ENCODE measurements at regions not wholly inside any gene's neighbourhood (a gene's known extent, or its start where the extent isn't known, plus 50 kb on each side); places are given as distances from the start of the nearest gene placed in this dataset.

- Histone ChIP-seq H3K79me2 (ENCODE audit: insufficient read depth, low read length) (no peaks in the 10 kb centered on the region; the same call in 1 of the 2 replicates), H2AK5ac (ENCODE audit: insufficient read length, low read length) (no peak overlapping the region), H3K18ac (ENCODE audit: insufficient read length, low read depth, low read length) (no peak overlapping the region), H2BK12ac (ENCODE audit: insufficient read length, low read depth, low read length) (no peak overlapping the region), H4K8ac (replicated peaks; ENCODE audit: insufficient read length, low read depth, low read length) (no peak overlapping the region), H3K79me1 (ENCODE audit: insufficient read depth, low read depth, low read length, poor library complexity, severe bottlenecking) (no peaks in the 10 kb centered on the region), H3K27ac (ENCODE audit: insufficient read length, low read depth, low read length) (no peak overlapping the region), H3K4me1 (ENCODE audit: insufficient read depth, low read length) (no peaks in the 10 kb centered on the region), H3K9ac (ENCODE audit: extremely low read depth, insufficient read length, low read length) (no peak overlapping the region), H4K5ac (ENCODE audit: insufficient read length, low read depth, low read length) (no peak overlapping the region), H3K4ac (ENCODE audit: low read depth, low read length) (no peak overlapping the region), H3K4me2 (ENCODE audit: insufficient read depth, insufficient read length, low read length) (no peak overlapping the region), H3K27me3 (ENCODE audit: insufficient read depth, low read length) (no peaks in the 10 kb centered on the region), H4K20me1 (ENCODE audit: control insufficient read depth, insufficient read depth, insufficient read length) (no peaks in the 10 kb centered on the region), H2AFZ (ENCODE audit: low read length) (no peak overlapping the region), H3K56ac (ENCODE audit: insufficient read length, low read depth, low read length) (no peak overlapping the region), H3T11ph (ENCODE audit: low read length) (no peak overlapping the region), H2BK5ac (ENCODE audit: insufficient read length, low read length) (no peak overlapping the region), H3K9me3 (ENCODE audit: control insufficient read depth, low read depth, low read length) (no peaks in the 10 kb centered on the region), H2BK15ac (ENCODE audit: low read depth, low read length) (no peak overlapping the region), H3K14ac (ENCODE audit: insufficient read depth, low read length) (no peak overlapping the region), H2BK120ac (ENCODE audit: low read depth, low read length, poor library complexity, severe bottlenecking) (no peak overlapping the region), H3K23ac (ENCODE audit: insufficient read length, low read depth, low read length) (no peak overlapping the region), H4K91ac (ENCODE audit: insufficient read length, low read depth, low read length) (no peak overlapping the region), H3K23me2 (ENCODE audit: insufficient read length, low read depth, low read length, poor library complexity, severe bottlenecking) (no peaks in the 10 kb centered on the region), H2BK20ac (ENCODE audit: low read depth, low read length, poor library complexity, severe bottlenecking) (no peak overlapping the region)
- Mint-ChIP-seq H3K9me3 (peaks cover 2 to 3% of the 10 kb centered on the region in 2 experiments; a peak in 3 of 5 replicates), H3K27ac (no peak overlapping the region), H3K36me3 (ENCODE audit: insufficient read depth in 1 of 3, low read depth in 3 of 3) (peaks cover 0 to 4% (median 2%) of the 10 kb centered on the region in 3 experiments; a peak in 1 of 7 replicates), H3K4me1 (no peaks in the 10 kb centered on the region), H3K4me3 (no peak overlapping the region), H3K27me3 (ENCODE audit: low read depth) (no peaks in the 10 kb centered on the region)
- no peak for TF ChIP-seq CTCF (conservative IDR thresholded peaks at IDR 0.05)
- no CpG with 5 or more reads among the region's 5 CpGs for WGBS (ENCODE audit: extremely low coverage, insufficient read length, low lambda C conversion rate)
- DNase-seq, result no peak
Measured at GRCh38 chr5:123720955-123721354, 209.0 kb downstream of the CSNK1G3 start.
